ENCODE measurements at regions not wholly inside any gene's neighbourhood (a gene's known extent, or its start where the extent isn't known, plus 50 kb on each side); places are given as distances from the start of the nearest gene placed in this dataset.
"Not testable (repeated sequence)": the region's sequence is repeated elsewhere in the genome, so short reads cannot be mapped to it uniquely, and the experiment has no call there.

DNA sequence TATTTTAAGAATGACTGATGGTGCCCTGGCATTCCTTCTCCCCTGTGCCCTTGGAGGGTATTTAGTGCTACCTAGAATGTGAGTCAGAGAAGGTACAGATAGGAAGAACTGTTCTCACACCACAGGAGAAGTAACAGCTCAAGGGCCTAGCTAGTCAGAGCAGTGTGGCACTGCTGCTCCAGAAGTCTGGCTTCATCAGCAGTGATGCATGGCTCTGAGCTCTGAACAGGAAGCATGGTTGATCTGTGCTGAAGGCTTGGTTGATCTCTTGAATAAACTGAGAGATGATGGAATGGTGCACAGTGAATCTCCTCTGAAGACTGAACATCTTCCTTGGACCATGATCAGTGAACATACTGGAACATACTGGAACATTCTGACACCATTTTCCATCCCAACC, 425.3 kb upstream of the SLC35B3 start:
- H3K4me1 Mint-ChIP-seq: no peaks in the 10 kb centered on the region

DNA sequence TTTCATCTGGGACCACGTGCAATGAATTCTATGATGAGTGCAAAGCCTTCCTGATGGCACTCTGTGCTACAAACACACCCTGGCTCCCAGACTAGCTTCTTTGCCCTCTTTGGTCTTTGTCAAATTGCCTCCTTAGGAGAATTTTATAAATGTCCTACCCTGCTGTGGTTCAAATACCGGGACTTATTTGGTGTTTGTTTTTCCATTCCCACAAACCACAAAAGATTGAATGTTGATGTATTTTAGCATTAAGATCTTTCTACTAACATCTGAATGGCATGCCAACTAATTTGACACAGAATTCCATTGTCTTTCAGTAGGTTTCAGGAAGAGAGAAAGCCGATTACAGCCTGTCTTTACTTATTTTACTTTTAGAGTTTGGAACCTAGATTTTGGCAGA, 424.2 kb upstream of the SLC35B3 start:
- no peak overlapping the region for H3K4me3 Mint-ChIP-seq

More for the DNA sequence above, 425.3 kb upstream of the SLC35B3 start:
- Mint-ChIP-seq H3K27me3 (ENCODE audit: low read depth) (no peaks in the 10 kb centered on the region), H3K36me3 (ENCODE audit: low read depth) (no peaks in the 10 kb centered on the region), H3K9me3 (no peaks in the 10 kb centered on the region), H3K4me3 (no peak overlapping the region), H3K27ac (no peak overlapping the region)
- TF ChIP-seq, protein P1, sequence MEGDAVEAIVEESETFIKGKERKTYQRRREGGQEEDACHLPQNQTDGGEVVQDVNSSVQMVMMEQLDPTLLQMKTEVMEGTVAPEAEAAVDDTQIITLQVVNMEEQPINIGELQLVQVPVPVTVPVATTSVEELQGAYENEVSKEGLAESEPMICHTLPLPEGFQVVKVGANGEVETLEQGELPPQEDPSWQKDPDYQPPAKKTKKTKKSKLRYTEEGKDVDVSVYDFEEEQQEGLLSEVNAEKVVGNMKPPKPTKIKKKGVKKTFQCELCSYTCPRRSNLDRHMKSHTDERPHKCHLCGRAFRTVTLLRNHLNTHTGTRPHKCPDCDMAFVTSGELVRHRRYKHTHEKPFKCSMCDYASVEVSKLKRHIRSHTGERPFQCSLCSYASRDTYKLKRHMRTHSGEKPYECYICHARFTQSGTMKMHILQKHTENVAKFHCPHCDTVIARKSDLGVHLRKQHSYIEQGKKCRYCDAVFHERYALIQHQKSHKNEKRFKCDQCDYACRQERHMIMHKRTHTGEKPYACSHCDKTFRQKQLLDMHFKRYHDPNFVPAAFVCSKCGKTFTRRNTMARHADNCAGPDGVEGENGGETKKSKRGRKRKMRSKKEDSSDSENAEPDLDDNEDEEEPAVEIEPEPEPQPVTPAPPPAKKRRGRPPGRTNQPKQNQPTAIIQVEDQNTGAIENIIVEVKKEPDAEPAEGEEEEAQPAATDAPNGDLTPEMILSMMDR (IDR thresholded peaks at IDR 0.05; ENCODE audit: unreplicated experiment in 3 of 3): no peak

DNA sequence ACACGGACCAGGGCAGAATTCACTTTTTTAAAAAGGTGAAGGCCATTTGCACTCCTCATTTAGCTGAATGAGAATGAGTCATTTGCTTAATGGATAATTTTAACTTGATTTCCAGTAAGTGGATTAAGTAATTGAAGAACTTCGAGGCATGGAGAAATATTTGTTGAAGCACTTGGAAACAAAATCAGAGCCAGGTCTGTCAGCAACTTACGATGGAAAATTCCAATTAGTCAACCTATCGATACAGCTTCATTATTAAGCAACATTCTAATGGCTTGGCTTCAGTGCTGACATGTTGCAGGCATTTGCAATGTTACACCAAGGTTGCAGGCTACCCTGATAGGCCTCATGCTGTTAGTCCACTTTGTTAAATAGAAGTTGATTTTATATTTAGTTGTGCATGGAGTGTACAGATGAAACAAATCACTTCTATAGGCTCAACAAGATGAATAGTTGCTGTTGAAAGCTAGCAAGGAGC, 423.5 kb upstream of the SLC35B3 start:
- no peaks in the 10 kb centered on the region for H3K4me1 Mint-ChIP-seq
- H3K27me3 Mint-ChIP-seq (ENCODE audit: low read depth): no peaks in the 10 kb centered on the region
- H3K36me3 Mint-ChIP-seq (ENCODE audit: low read depth): no peaks in the 10 kb centered on the region
- TF ChIP-seq, protein P1 (IDR thresholded peaks at IDR 0.05; ENCODE audit: unreplicated experiment in 3 of 3): no peak
- no peak overlapping the region for H3K27ac Mint-ChIP-seq
- H3K4me3 Mint-ChIP-seq: no peak overlapping the region
- H3K9me3 Mint-ChIP-seq: no peaks in the 10 kb centered on the region

More for the DNA sequence above, 424.2 kb upstream of the SLC35B3 start:
- TF ChIP-seq, protein P1 (IDR thresholded peaks at IDR 0.05; ENCODE audit: unreplicated experiment in 3 of 3): no peak
- Mint-ChIP-seq H3K27me3 (ENCODE audit: low read depth) (no peaks in the 10 kb centered on the region), H3K4me1 (no peaks in the 10 kb centered on the region), H3K36me3 (ENCODE audit: low read depth) (no peaks in the 10 kb centered on the region), H3K27ac (no peak overlapping the region), H3K9me3 (no peaks in the 10 kb centered on the region)

DNA sequence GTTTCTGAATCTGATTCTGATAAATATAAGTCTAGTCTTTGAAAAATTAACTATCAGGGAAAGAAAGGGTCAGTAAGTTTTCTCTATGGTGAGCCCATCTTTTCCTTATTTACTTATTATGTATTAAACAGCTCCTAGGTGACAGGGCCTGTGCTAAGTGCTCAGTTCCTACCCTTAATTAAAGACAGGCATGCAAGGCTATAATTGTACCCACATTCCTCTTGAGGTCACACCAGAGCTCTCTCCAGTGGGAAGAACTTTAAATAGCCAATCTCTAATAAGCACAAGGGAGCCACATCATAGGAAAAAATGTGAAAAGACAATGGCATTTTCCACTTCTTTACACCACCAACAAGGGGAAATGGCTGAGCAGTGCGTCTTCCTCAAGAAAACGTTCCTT, 421.8 kb upstream of the SLC35B3 start:
- Mint-ChIP-seq H3K9me3 (no peaks in the 10 kb centered on the region), H3K27ac (no peak overlapping the region), H3K4me1 (no peaks in the 10 kb centered on the region), H3K4me3 (no peak overlapping the region), H3K27me3 (ENCODE audit: low read depth) (no peaks in the 10 kb centered on the region), H3K36me3 (ENCODE audit: low read depth) (no peaks in the 10 kb centered on the region)
- TF ChIP-seq, protein P1 (IDR thresholded peaks at IDR 0.05; ENCODE audit: unreplicated experiment in 3 of 3): no peak

DNA sequence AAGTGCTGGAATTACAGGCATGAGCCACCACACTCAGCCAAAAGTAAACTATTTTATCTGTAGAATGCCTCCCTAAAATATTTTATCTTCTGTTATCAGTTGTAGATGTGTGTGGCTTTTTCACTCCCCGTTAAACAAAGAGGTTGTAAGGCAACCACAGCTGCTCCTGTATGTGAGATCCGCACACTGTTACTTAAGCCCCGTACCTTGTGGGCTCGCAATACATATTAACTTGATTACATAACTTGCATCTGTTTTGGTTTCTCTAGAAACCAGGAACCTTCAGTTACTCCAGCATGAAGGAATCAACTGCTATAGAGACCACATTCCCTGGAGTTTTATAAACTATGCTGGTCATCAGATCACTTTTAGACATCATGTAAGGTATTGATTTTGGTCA, 420.1 kb upstream of the SLC35B3 start:
- no peaks in the 10 kb centered on the region for H3K27me3 Mint-ChIP-seq (ENCODE audit: low read depth)
- H3K9me3 Mint-ChIP-seq: no peaks in the 10 kb centered on the region
- H3K4me3 Mint-ChIP-seq: no peak overlapping the region
- TF ChIP-seq, protein P1 (IDR thresholded peaks at IDR 0.05; ENCODE audit: unreplicated experiment in 3 of 3): no peak
- no peak overlapping the region for H3K27ac Mint-ChIP-seq
- H3K36me3 Mint-ChIP-seq (ENCODE audit: low read depth): no peaks in the 10 kb centered on the region
- H3K4me1 Mint-ChIP-seq: no peaks in the 10 kb centered on the region

DNA sequence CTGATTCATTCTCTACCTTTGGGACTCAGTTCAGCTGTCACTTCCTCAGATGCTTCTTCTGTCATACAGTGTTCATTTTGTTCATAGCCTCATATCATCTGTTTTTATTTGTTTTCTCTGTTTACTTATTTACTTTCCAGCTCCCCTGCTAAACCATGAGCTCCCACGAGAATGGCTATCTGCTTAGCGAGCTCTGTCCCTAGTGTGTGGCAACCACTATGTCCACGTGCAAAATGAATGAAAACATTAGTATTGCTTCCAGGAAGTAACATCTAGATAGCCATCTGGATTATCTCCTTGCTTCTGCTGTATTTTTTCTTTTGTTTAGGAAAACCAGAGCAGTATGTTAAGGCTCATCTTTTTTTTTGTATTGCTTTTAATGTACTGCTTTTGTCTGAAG, 417.0 kb upstream of the SLC35B3 start:
- Mint-ChIP-seq H3K27ac (no peak overlapping the region), H3K4me3 (no peak overlapping the region), H3K27me3 (ENCODE audit: low read depth) (no peaks in the 10 kb centered on the region), H3K36me3 (ENCODE audit: low read depth) (no peaks in the 10 kb centered on the region), H3K4me1 (no peaks in the 10 kb centered on the region), H3K9me3 (no peaks in the 10 kb centered on the region)
- TF ChIP-seq, protein P1 (IDR thresholded peaks at IDR 0.05; ENCODE audit: unreplicated experiment in 3 of 3): no peak

DNA sequence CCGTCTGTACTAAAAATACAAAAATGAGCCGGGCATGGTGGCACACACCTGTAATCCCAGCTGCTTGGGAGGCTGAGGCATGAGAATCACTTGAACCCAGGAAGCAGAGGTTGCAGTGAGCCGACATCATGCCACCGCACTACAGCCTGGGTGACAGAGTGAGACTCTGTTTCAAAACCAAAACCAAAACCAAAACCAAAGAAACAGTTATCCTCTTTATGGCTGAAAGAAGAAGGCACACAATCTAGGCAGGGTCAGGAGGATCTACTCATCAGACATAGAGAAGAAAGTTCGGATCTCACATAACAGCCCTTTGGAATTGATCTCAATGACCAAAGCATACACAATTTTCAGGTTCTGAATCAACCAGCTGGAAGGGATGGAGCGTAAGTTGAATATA, 411.3 kb upstream of the SLC35B3 start:
- not testable (repeated sequence) for H3K9me3 Mint-ChIP-seq; H3K4me3 Mint-ChIP-seq; H3K4me1 Mint-ChIP-seq; H3K36me3 Mint-ChIP-seq (ENCODE audit: low read depth); H3K27ac Mint-ChIP-seq; H3K27me3 Mint-ChIP-seq (ENCODE audit: low read depth)

All from nephron (organoid).